Posterior vena cava (tissue), 2 donors: ENCODE measurements at regions not wholly inside any gene's neighbourhood (a gene's known extent, or its start where the extent isn't known, plus 50 kb on each side); places are given as distances from the start of the nearest gene placed in this dataset.

Experiments used
- DNase-seq: peaks from one replicate; pipeline ENCODE4 v3.0.0-alpha.2; 2020; ENCODE audit warnings: low spot score
- intact Hi-C, 2 donors: fragments of 100-400 bp; cut with DNase I; formaldehyde crosslinking; loops; one replicate each; pipeline versions ENCODE4 v1.14.1 to v1.14.2; 2022 to 2023
- donor health status: DM: yes; HTN: yes; CAD: no.
- donor health status: DM: yes; HTN: yes; CAD: no.

GRCh38 chr5:167488371-167488770 lies 803.1 kb upstream of the WWC1 start:
- DNase-seq, result no peak
- intact Hi-C loops, result no loop called here

DNA sequence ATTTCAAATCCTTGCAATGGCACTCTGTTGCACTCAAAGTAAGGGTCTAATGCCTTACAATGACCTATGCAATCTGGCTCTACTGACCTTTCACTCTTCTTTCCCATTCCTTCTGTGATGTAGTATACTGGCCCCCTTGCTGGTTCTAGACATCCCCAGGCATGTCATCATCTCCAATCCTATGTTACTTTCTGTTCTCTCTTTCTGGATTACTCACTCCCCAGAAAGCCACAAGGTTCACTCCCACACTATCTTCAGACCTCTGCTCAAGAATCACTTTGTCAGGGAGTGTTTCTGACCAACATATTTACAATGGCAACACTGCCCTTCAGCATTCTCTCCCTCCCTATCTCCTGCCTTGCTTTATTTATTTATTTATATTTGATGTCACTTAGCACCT lies 802.2 kb upstream of the WWC1 start:
- intact Hi-C loops, result no loop called here
- DNase-seq, result no peak

DNA sequence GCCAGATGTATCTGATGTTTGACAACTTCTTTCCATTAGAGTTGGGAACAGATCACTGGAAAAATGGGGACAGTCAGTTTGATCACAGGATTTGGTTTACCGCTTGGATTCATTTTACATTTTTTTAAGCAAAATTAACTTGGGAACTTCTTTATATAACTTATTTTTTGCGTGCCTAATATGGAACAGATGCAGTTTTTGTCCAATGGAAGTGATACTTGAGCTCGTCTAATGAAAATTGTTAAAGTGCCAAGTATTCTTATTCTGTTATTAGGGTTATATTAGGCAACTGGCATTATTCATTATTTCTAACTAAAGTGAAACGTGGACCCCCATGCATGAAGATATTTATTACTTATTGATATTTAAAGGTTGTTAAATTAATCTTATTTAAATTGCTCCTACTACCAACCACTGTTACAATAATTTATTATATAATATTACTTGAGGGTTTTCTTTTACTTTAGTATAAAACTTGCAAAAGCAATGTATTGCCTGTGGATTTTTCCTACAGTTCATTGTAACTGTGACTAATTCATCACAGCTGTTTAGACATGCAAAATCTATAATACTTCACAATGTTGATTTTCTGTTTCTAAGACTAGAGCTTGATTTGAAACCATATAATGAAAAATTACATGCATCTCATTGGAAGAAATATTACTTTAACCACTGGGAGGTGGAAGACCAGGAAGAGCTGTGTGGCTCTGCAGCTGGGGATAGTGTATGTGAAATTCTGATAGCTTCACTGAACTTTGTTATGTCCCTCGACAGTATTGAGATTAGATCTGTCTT lies 787.3 kb upstream of the WWC1 start:
- intact Hi-C loops, result no loop called here
- DNase-seq, result no peak

- intact Hi-C loops, result no loop called here
- no peak for DNase-seq
These were observed 783.8 kb upstream of the WWC1 start for GRCh38 chr5:167507463-167508233.

- no peak for DNase-seq
- intact Hi-C loops, result no loop called here
These were observed 782.4 kb upstream of the WWC1 start for GRCh38 chr5:167509076-167509475.

DNA sequence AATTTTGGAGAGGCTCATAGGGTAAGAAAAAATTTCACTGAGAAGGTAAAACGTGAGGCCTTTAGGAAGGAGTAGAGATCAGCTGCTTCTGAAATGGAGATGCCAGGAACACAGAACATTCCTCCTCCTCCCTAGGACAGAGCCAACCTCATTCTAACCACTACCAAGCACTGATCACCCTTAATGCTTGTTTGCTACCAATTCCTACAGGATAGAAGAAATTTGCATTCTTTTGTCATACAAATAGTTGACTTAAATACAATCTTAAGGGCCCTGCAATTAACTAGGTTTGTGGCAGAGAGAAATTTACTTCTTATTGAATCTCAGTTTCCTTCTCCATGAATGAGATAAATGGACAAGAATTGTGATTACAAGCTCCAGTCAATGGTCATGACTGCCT lies 780.2 kb upstream of the WWC1 start:
- intact Hi-C loops, result no loop called here
- no peak for DNase-seq

DNA sequence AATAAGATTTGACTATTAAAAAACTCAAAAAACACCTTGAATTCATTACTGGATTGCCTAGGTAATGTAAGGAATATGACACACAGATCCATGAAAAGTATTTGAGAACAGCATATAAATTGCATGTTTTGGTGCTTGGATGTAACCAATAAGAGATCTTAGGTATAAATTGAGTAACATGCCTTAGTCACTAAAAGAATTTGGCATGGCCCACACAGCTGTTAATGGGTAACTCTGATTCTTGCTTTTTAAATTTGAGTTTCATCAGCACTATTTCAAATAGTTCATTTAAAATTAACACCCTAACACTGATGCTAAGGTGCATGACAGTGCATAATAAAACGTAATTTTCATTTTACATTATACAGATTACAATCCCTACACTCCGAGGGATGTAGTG lies 779.3 kb upstream of the WWC1 start:
- intact Hi-C loops, result no loop called here
- no peak for DNase-seq

DNA sequence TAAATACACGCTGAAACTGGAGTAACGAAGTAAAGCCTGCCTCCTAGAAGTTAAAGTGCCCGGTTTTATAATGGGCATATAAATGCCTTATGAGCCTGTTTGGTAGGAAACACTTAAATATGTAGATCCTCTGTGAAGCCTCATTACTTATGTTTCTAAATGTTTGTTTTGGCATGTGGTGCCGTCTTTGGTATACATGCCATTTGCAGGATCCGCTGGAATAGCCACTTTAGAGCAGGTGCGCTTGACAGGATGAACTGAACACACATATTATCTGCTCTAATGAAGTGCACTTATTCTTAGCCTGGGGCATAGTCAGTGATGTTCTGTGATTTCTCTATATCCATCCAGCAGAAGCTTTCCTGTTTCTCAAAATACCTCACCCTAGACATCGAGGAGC lies 778.1 kb upstream of the WWC1 start:
- intact Hi-C loops, result no loop called here
- DNase-seq, result no peak

DNA sequence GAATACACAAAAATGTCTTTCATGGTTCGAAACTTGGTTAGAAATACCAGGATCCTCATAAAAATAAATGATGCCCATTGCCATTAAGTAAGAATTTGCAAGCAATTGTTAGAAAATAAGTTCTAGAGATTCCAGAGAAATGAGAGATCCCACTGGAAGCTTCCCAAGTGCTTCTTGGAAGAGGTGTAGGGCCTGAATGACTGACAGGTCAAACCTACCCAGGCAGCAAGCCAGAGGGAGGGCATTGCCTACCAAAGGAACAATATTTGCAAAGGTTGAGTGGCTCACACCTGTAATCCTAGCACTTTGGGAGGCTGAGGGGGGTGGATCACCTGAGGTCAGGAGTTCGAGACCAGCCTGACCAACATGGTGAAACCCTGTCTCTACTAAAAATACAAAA lies 777.0 kb upstream of the WWC1 start:
- DNase-seq, result no peak
- intact Hi-C loops, result no loop called here

DNA sequence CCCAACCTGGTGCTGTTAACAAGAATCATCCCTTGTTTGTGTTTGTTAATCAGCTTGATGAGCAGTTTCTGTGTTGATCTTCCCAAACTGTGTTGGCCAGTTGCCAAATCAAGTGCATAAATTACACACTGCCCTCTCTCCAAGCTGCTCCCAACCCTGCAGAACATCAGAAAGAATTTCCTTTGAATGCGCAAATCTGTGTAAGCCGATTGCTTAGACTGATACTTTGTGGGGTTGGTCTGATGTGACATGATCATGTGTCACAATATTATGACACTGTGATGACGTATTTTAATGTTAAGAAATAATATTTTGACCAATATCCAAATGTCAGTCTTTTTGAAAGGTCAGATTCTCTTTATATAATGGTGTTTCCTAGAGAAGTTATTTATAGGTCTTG lies 766.4 kb upstream of the WWC1 start:
- DNase-seq, result no peak
- intact Hi-C loops, result no loop called here

- intact Hi-C loops, result no loop called here
- DNase-seq, result no peak
These were observed 762.8 kb upstream of the WWC1 start for GRCh38 chr5:167528651-167529050.

DNA sequence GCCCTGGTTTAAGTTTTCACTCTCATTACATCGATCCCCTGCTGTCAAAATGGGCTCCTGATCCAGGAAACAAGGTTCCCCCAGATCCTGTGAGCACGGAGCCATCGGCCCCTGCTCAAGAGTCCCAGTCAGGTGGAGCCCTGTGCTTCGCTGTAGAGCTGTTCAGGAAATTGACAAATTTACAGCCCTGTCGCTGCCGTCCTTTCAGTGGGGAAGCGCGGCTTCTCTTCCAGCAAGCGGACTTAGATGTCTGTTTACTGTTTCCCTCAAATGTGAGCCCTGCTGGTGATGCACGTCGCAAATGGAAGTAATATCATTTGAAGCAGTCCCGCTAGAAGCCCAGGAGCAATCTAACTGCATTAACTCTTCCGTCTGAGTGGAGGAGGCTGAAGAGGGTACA lies 760.9 kb upstream of the WWC1 start:
- no peak for DNase-seq
- intact Hi-C loops, result no loop called here

DNA sequence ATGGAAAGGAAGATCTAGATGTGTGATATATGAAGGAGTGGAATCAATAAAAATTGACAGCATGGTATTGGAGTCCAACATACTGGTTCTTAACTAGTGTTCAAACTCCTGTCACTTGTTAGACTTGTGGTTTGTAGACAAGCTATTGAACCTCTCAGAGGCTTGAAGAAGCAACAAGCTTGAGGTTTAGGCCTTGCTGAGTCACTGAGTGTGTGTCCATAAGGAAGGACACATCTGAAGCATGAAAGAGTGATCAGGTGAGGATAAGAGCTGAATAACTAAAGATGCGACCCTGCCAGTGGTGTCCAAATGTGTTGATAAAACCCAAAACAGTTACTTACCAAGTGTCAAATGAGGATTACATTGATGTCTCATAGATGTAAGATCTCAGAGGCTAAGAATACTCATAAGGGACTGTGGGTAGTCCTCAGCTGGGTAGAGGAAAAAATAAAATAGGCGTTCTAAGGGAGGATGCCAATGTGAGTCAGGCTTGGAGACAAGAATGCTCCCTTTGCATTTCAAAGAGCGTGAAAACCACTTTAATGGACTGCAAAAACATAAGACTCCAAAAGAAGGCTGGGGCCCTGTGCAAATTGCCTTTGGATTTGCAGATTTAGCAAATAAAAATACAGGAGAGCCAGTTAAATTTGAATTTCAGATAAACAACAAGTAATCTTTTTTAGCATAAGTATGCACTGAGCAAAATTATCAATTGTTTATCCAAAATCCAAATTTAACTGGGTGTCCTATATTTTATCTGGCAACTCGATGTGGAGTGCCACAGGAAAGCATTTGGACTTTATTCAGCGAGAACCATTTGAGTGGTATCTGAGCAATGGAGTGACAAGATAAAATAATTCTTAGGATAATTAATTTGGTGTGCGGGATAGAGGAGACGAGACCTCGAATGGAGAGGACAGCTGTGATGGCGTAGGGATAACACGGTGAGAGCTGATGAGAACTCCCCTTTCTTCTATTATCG lies 757.3 kb upstream of the WWC1 start:
- no peak for DNase-seq
- intact Hi-C loops, result no loop called here

DNA sequence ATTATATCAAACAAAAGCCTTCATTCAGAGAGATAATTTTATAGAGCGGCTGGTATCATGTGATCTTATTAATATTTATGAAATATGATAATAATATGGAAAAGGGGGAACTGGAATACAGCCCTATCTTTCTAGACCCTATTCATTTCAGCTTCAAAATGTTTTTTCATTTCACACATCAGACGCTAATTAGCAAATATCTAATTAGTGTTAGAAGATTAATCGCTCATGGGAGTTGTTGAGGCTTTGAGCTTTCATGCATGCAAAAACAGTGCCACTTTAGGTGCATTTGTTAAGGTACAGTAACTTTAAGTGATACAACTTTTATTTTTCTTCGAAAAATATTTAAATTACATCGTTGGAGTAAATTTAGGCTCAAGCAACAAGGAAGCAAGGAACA lies 751.7 kb upstream of the WWC1 start:
- intact Hi-C loops, result loop anchor here in 1 of 2 donors (2.0 kb wide), 1 partner anchor 23 kb away; no protein-coding TSS in a partner anchor

GRCh38 chr5:167546270-167546669 lies 745.2 kb upstream of the WWC1 start:
- DNase-seq, result no peak
- intact Hi-C loops, result no loop called here

More for the DNA sequence above, 751.7 kb upstream of the WWC1 start:
- no peak for DNase-seq

GRCh38 chr5:167552356-167552755 lies 739.1 kb upstream of the WWC1 start:
- intact Hi-C loops, result no loop called here
- no peak for DNase-seq

DNA sequence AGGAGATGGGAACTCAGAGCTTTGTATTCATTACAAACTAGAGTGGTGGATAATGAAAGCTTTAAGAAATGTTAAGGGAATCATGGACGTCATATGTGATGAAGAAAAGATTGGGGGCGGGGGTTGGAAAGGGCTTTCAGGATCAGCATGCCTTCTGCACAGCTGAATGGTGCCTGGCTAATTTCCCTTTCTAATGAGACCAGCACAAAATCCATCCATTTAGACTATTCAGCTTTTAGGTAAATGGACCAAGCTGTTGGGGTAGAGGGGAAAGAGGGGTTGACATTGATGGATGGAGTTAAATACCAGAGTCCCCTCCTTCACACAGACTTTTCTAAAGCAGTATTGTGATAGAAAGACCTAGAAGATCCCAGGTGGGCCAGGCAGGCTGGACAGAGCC lies 737.9 kb upstream of the WWC1 start:
- DNase-seq, result no peak
- intact Hi-C loops, result no loop called here

DNA sequence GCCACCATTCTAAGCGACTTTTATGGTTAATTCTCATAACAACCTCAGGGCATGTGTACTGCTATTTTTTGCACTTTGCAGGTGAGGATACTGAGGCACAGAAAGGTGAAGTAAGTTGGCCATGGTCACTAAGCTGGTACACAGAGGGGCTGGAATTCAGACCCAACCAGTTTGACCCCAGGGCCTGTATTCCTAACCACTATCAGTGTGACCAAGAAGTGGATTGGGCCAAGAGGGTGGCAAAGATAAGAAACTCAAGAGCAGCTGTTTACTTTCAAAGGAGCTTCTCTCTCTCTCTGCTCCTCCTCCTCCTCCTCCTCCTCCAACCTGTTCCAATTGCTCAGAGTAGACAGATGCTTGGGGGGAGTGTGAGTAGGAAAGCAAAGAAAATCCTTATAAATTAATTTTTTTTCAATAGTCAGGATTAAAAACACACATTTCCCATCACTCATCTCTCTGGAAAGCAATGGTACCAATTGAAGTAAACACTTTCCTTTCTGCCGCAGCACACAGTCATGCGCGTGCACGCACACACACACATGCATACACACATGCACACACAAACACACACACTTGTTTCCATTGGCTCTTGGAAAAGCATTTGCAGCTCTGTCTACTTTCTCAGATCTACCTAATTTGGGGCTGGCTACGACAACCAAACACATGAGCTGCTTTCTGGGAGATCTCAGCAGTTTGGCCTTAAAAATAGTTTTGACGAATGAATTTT lies 736.7 kb upstream of the WWC1 start:
- intact Hi-C loops, result no loop called here
- no peak for DNase-seq

- no peak for DNase-seq
These were observed 735.8 kb upstream of the WWC1 start for GRCh38 chr5:167555565-167556166.

More at GRCh38 chr5:167555565-167556166, 735.8 kb upstream of the WWC1 start:
- intact Hi-C loops, result no loop called here
